ENCODE measurements at regions not wholly inside any gene's neighbourhood (a gene's known extent, or its start where the extent isn't known, plus 50 kb on each side); places are given as distances from the start of the nearest gene placed in this dataset.
"Not testable (repeated sequence)": the region's sequence is repeated elsewhere in the genome, so short reads cannot be mapped to it uniquely, and the experiment has no call there.

GRCh38 chr16:47851146-47851545 is 304.6 kb downstream of the ABCC12 start:
- DNase-seq = no peak

DNA sequence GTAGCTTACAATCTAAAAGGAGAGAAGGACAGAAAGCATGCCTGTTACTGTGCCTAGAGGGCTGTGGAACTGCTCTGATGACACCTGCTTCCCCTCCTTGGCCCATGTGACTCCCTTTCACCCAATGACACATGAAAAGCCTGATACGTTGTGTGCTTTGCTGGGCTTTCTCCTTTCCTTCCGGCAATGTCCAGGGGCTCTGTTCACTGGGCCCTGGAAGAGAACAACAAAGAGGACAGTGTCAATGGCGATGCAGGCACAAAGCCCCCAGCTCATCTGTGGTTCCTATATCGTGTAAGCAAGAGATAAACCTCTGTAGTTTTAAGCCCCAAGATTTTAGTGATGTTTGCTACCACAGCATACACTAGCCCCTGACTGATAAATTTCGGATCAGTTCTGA is 306.1 kb downstream of the ABCC12 start:
- no peak for DNase-seq

GRCh38 chr16:47848421-47849109 is 307.2 kb downstream of the ABCC12 start:
- no peak for DNase-seq

GRCh38 chr16:47847220-47847970 is 308.4 kb downstream of the ABCC12 start:
- no peak for DNase-seq

DNA sequence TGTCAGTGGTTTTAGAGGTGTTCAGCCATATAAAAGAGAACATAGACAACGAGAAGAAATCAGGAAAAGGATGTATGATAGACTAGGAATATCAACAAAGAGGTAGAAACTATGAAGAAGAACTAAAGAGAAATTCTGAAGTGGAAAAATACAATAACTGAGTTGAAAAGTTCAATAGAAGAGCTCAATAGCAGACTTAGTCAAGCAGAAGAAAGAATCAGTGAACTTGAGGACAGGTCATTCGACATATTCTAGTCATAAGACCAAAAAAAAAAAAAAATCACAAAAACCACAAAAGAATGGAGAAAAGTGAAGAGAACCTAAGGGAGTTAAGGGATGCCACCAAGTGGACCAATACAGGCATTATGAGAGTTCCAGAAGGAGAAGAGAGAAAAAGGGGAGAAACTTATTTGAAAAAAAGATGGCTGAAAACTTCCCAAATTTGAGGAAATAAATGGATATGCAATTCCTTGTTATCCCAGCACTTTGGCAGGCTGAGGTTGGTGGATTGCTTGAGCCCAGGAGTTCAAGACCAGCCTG is 321.2 kb downstream of the ABCC12 start:
- DNase-seq = no peak

GRCh38 chr16:47833771-47834170 is 322.0 kb downstream of the ABCC12 start:
- DNase-seq = no peak

GRCh38 chr16:47829850-47830600 is 325.8 kb downstream of the ABCC12 start:
- no peak for DNase-seq

DNA sequence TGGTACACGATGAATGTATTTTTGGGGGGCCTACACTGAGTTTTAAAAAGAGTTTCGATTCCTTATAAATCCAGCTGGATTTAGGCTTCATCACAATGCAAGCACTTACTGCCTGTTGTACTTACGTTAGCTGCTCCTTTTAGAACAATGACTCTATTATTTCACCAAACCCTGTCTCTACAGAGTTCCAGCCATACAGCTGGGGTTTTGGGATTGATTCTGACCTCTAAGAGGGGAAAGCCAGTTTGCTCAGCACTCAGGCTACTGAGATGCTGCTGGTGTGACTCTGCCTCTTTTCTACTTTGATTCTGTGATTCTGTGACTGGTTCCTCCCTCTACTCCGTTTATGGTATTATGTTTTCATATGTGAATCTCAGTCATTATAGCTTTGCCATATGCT is 329.7 kb downstream of the ABCC12 start:
- no peak for DNase-seq

GRCh38 chr16:47817048-47817447 is 338.7 kb downstream of the ABCC12 start:
- DNase-seq = no peak

DNA sequence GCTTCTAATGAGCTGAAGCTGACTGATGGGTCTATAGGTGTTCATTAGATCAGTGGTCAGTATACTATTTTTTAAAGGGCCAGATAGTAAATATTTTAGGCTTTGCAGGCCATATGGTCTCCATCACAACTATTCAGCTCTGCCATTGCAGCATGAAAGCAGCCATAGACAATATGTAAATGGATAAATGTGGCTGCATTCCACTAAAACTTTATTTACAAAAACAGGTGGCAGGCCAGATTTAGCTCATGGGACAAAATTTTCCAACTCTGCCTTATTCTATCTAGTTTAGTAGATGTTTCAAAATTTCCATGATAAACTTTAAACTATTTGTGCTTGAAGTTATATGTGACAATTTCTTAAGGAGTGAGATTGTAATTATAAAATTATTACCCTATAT is 339.3 kb downstream of the ABCC12 start:
- DNase-seq = no peak

DNA sequence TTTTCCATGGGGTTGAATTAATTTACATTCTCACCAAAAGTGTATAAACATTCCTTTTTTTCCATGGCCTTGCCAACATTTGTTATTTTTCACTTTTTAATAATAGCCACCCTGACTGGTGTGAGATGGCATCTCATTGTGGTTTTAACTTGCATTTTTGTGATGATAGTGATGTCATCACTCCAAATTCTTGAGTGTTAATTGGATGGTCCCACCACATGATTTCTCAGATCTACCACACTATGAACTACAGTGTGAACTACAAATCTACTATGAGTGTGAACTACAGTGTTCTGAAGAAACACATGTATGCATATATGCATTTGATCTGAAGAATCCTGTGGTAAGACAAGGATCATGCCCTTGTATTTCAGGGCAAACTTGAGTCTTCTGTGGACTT is 340.1 kb downstream of the ABCC12 start:
- DNase-seq = no peak

GRCh38 chr16:47811758-47812157 is 344.0 kb downstream of the ABCC12 start:
- not testable (repeated sequence) for DNase-seq

- DNase-seq = no peak
Observed at GRCh38 chr16:47806309-47806847, 345.2 kb downstream of the PHKB start.

GRCh38 chr16:47787696-47788095 is 326.6 kb downstream of the PHKB start:
- no peak for DNase-seq

DNA sequence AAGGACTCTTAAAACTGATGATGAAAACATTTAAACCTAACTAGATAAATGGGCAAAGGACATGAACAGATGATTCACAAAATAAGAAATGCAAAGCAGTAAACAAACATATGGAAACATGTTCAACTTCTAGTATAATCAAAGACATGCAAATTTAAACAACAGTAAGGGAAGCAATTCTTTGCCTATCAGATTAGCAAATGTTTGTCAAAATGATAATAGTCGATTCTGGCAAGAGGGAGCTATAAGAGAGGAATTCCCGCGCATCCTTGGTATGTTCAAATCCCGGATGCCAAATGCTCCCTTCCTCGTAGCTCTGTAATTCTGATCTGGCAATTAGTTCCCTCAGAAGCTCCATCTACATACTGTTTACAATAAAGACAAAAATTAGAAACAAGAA is 320.5 kb downstream of the PHKB start:
- no peak for DNase-seq

DNA sequence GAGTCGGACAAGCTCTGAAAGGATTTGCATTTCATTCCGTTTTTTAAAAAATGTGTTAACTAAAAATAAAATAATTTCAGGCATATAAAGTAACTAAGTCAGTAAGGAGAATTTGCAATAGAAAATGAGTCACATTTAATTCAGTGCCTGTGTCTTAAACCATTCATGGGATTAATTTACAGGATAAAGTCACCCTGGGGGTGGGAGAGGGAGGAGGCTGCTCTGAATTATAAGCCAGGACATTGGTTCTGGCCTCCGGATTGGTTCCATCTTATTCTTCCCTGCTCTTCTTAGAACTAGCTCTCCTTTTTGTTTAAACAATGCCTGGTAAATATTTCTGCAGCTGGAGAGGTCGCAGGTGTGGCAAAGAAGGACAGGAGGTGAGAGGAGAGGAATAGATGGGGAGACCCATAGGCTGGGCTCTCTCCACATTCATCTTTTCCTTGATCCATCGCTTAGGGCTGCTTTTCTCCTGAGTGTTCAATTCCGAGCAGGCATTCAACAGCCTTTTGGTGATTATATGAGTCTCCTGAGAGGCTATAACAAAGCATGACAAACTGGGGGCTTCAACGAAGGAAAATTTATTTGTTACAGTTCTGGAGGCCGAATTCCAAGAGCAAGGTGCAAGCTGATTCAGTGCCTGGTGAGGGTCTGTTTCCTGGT is 319.2 kb downstream of the PHKB start:
- DNase-seq = no peak

DNA sequence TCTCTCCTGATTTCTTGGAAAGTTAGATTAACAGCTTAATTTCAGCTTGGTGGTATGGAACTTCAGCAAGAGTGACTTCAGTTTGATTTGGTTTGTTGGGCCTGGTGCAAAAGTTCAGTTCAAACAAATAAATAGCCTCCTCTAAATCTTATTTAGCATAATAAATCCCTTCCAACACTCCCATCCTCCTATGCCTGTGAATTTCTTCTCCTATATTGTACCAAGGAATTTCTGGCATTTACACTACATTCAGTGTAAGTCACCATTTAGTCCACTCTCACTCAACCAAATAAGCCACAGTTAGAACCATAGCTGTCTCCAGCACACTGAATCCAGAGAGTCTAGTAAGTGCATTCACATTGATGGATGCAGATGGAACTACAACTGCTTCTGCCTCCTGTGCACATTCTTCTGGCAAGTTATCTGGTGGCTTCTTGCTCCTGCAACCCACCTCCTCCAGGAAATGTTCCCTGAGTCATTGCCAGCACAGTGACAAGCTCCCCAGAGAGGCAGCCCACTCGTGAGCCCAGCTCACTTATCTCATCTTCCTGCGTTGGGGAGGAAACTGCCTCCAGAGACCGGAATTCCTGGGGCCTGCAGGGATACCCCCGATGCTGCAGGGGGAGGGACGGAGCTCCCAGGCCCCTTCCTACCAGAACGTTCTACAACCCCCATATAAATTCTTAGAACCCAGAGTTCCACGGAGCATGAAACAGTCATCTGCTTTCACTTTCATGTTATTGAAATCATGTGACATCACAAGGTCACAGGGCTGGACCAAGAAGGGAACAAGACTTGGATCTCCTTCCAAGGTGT is 318.3 kb downstream of the PHKB start:
- peak; percentile 41 for DNase-seq

DNA sequence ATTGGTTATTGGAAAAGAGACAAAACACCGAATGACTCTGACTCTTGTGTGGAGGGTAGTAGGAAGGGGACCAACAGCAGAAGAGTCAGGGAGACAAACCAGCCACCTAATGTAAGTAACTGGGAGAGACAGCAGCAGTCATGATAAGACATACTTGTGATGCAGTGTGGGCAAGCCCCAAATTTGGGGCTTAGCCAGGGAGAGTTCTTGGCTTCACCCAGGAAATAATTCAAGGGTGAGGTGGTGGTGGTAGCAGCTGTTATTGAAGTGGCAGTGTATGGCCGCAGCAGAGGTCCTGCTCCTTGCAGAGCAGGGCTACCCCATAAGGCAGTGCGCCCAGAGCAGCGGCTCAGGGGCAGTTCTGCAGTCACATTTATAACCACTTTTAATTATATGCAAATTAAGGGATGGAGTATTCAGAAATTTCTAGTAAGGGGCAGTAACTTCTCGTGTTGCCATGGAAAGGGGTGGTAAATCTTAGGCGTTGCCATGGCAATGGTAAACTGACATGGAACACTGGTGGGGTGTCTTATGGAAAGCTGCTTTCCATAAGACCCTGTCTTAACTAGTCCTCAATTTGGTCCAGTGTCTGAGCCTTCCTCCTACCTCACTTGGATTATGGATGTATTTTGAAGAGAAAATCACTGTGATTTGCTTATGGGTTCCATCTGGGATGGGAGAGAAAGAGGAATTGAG is 317.1 kb downstream of the PHKB start:
- DNase-seq = no peak

DNA sequence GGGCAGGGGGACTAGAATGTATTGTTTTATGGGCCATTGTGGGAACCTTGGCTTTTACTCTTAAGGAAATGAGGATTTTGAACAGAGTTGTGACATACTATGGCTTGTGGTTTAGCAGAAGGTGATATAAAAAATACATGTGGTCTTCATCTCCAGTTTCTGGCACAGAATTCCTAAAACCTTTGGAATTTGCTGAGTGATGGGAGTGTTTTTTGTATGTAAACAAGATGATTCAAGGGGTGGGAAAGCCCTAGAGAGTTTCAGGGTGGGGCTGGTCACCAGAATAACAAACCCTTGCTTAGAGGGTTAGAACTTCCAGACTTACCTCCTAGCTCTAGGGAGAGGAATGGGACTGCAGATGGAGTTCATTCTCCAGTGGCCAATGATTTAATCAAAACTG is 316.1 kb downstream of the PHKB start:
- no peak for DNase-seq

GRCh38 chr16:47774661-47775060 is 313.5 kb downstream of the PHKB start:
- no peak for DNase-seq

DNA sequence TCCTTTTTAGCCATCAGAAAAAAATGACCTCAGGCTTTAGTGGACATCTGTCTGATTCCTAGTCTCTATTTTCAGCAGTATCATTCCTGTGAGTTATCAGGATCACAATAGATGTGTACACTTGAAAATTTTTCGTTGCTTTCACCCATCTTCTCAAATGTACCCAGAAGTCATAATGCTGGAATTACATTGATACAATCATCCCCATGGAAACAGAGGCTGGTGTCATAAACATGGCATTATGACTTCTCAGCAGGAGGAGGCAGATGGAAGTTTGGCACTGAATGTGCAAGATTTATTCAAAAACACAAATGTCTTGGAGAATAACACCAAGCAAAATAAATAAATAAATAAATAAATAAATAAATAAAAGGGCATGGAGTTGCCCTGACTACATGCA is 292.5 kb downstream of the PHKB start:
- no peak for DNase-seq

All from activated CD4-positive, alpha-beta T cell treated with anti-CD3 and anti-CD28 coated beads, Interleukin-10, Interleukin-2, amounts not matched to agents 100 ng/mL and 50 ng/mL, durations not matched to agents 16 hours and 8 hours (primary cell).